GM23338 (cell line): ENCODE measurements at regions not wholly inside any gene's neighbourhood (a gene's known extent, or its start where the extent isn't known, plus 50 kb on each side); places are given as distances from the start of the nearest gene placed in this dataset.

Source experiments
- ATAC-seq: fragments of 200-7000 bp; cut with Tn5 transposase; 3 replicates; pipeline ENCODE4 v1.9.1; 2020
- DNase-seq: peaks from one replicate; pipeline ENCODE4 v3.0.0-alpha.2; 2015; ENCODE audit warnings: low spot score
- H2AFZ ChIP-seq: fragments of 200-600 bp; sonication (generic); 2 replicates; pipeline ENCODE4 v1.8.0; 2016; ENCODE audit warnings: antibody characterized with exemption, mild to moderate bottlenecking, moderate library complexity
- H3F3A ChIP-seq: fragments of 200-600 bp; sonication (generic); replicated peaks from 2 replicates; pipeline ENCODE4 v1.8.0; 2017; ENCODE audit warnings: antibody characterized with exemption, mixed run types, low read depth
- H3K27ac ChIP-seq: fragments of 200-600 bp; sonication (generic); 2 replicates; pipeline ENCODE4 v1.6.1; 2016; ENCODE audit warnings: low read depth
- H3K27me3 ChIP-seq: fragments of 200-600 bp; sonication (generic); 2 replicates; pipeline ENCODE4 v1.8.0; 2016; ENCODE audit warnings: mild to moderate bottlenecking, mixed run types, moderate library complexity; ENCODE audit not compliant: insufficient read depth
- H3K36me3 ChIP-seq: fragments of 200-600 bp; sonication (generic); 2 replicates; pipeline ENCODE4 v1.8.0; 2016; ENCODE audit warnings: mild to moderate bottlenecking; ENCODE audit not compliant: insufficient read depth
- H3K4me1 ChIP-seq: fragments of 200-600 bp; sonication (generic); 2 replicates; pipeline ENCODE4 v1.8.0; 2016; ENCODE audit warnings: mild to moderate bottlenecking, moderate library complexity; ENCODE audit not compliant: insufficient read depth
- H3K4me2 ChIP-seq: fragments of 200-600 bp; sonication (generic); 2 replicates; pipeline ENCODE4 v1.7.1; 2017; ENCODE audit warnings: mixed run types
- H3K4me3 ChIP-seq: fragments of 200-600 bp; sonication (generic); 2 replicates; pipeline ENCODE4 v1.6.1; 2016; ENCODE audit warnings: mixed run types
- H3K79me2 ChIP-seq: fragments of 200-600 bp; sonication (generic); replicated peaks from 2 replicates; pipeline ENCODE4 v1.8.0; 2017; ENCODE audit warnings: mild to moderate bottlenecking; ENCODE audit not compliant: insufficient read depth
- H3K9me2 ChIP-seq: fragments of 200-600 bp; sonication (generic); 2 replicates; pipeline ENCODE4 v1.8.0; 2017; ENCODE audit not compliant: insufficient read depth
- H4K20me1 ChIP-seq: fragments of 200-600 bp; sonication (generic); replicated peaks from 2 replicates; pipeline ENCODE4 v1.8.0; 2017; ENCODE audit warnings: mild to moderate bottlenecking; ENCODE audit not compliant: insufficient read depth
- H3K27ac Mint-ChIP-seq: 2 replicates; pipeline ENCODE4 v1.8.0; 2020; ENCODE audit warnings: inconsistent platforms, mild to moderate bottlenecking, moderate library complexity, mixed read lengths
- H3K27me3 Mint-ChIP-seq: 3 replicates; pipeline ENCODE4 v1.8.0; 2022; ENCODE audit warnings: low read depth, mild to moderate bottlenecking, moderate library complexity, mixed read lengths, inconsistent platforms; ENCODE audit not compliant: insufficient read depth, poor library complexity
- H3K36me3 Mint-ChIP-seq: 3 replicates; pipeline ENCODE4 v1.8.0; 2021; ENCODE audit warnings: low read depth, mild to moderate bottlenecking, inconsistent platforms, moderate library complexity, mixed read lengths
- H3K4me1 Mint-ChIP-seq: 3 replicates; pipeline ENCODE4 v1.8.0; 2020; ENCODE audit warnings: mild to moderate bottlenecking, inconsistent platforms, mixed read lengths
- H3K4me3 Mint-ChIP-seq: 3 replicates; pipeline ENCODE4 v1.8.0; 2021; ENCODE audit warnings: moderate library complexity, mild to moderate bottlenecking, inconsistent platforms, mixed read lengths
- H3K9me3 Mint-ChIP-seq: 3 replicates; pipeline ENCODE4 v1.8.0; 2020; ENCODE audit warnings: moderate library complexity, mild to moderate bottlenecking, inconsistent platforms, mixed read lengths
- CTCF ChIP-seq, 2 experiments: fragments of 200-600 bp in 1 of 2; sonication (generic) in 1 of 2; conservative IDR thresholded peaks; 2 replicates each; pipeline versions ENCODE4 v1.5.1 to v1.6.1; 2016 to 2017; ENCODE audit warnings: antibody characterized with exemption in 2 of 2, low read depth in 2 of 2, mild to moderate bottlenecking in 2 of 2, moderate library complexity in 1 of 2
- ETS1 ChIP-seq: IDR thresholded peaks from 2 replicates; pipeline ENCODE4 v1.6.1; 2016; ENCODE audit warnings: antibody characterized with exemption
- EZH2phosphoT487 ChIP-seq: fragments of 200-600 bp; sonication (generic); IDR thresholded peaks from one replicate; pipeline ENCODE4 v1.8.1; 2018; ENCODE audit warnings: antibody characterized with exemption; ENCODE audit not compliant: unreplicated experiment
- JUNB ChIP-seq: IDR thresholded peaks from one replicate; pipeline ENCODE4 v1.6.1; 2016; ENCODE audit warnings: antibody characterized with exemption; ENCODE audit not compliant: unreplicated experiment
- NANOG ChIP-seq: IDR thresholded peaks from 2 replicates; pipeline ENCODE4 v1.6.1; 2016; ENCODE audit warnings: antibody characterized with exemption, borderline replicate concordance
- POLR2AphosphoS5 ChIP-seq: IDR thresholded peaks from 2 replicates; pipeline ENCODE4 v1.6.1; 2016; ENCODE audit warnings: antibody characterized with exemption, low read depth
- REST ChIP-seq: IDR thresholded peaks from one replicate; pipeline ENCODE4 v1.6.1; 2018; ENCODE audit warnings: antibody characterized with exemption; ENCODE audit not compliant: unreplicated experiment
- STAT1 ChIP-seq: IDR thresholded peaks from one replicate; pipeline ENCODE4 v1.6.1; 2016; ENCODE audit warnings: antibody characterized with exemption; ENCODE audit not compliant: unreplicated experiment
- ZNF114 ChIP-seq: fragments of 250-450 bp; sonication (Bioruptor Pico); IDR thresholded peaks from 2 replicates; pipeline ENCODE4 v1.5.0; 2020; ENCODE audit warnings: mild to moderate bottlenecking, moderate library complexity
- ZNF462 ChIP-seq: fragments of 250-450 bp; sonication (Bioruptor Pico); IDR thresholded peaks from 2 replicates; pipeline ENCODE4 v1.5.0; 2020; ENCODE audit warnings: mild to moderate bottlenecking, moderate library complexity

DNA sequence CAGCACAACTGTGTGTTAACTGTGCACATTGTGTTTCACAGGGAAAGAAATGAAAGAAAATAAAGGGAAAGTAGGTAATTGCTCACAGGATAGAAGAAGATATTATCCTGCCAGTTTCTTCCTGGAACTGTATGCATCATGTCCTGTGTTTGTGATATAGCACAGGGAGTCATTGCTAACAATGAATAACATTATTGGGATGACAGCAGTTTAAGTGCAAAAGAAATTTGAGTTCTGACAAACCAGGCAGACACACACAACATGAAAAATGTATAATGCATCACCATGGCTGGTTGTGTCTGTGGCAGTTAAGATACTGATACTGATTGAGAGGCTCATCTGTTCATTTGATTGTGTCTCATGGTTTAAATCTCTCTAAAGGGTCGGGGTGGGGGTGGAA lies 145.4 kb downstream of the SPATA31D1 start:
- no peaks in the 10 kb centered on the region for H3K27me3 Mint-ChIP-seq
- H3K4me3 Mint-ChIP-seq: no peak overlapping the region
- H3K9me3 Mint-ChIP-seq: peaks cover 3% of the 10 kb centered on the region; the same call in 2 of the 3 replicates
- no peaks in the 10 kb centered on the region for H3K79me2 ChIP-seq
- DNase-seq: no peak
- no peak overlapping the region for H2AFZ ChIP-seq
- no peak for ATAC-seq
- H4K20me1 ChIP-seq: no peaks in the 10 kb centered on the region
- no peak overlapping the region for H3K4me2 ChIP-seq
- no peaks in the 10 kb centered on the region for H3F3A ChIP-seq
- no peaks in the 10 kb centered on the region for H3K27me3 ChIP-seq
- no peaks in the 10 kb centered on the region; the same call in 2 of the 3 replicates for H3K4me1 Mint-ChIP-seq
- H3K27ac ChIP-seq: no peak overlapping the region
- no peak overlapping the region for H3K4me3 ChIP-seq
- H3K9me2 ChIP-seq: peaks cover 6% of the 10 kb centered on the region
- H3K27ac Mint-ChIP-seq: no peak overlapping the region
- H3K36me3 Mint-ChIP-seq: peaks cover 5% of the 10 kb centered on the region; the same call in 2 of the 3 replicates
- H3K36me3 ChIP-seq: no peaks in the 10 kb centered on the region
- no peak for TF ChIP-seq NANOG
- no peaks in the 10 kb centered on the region for H3K4me1 ChIP-seq

- Mint-ChIP-seq H3K27ac (no peak overlapping the region), H3K9me3 (peaks cover 3% of the 10 kb centered on the region; the same call in 2 of the 3 replicates), H3K36me3 (peaks cover 5% of the 10 kb centered on the region; the same call in 2 of the 3 replicates), H3K4me1 (no peaks in the 10 kb centered on the region; the same call in 2 of the 3 replicates), H3K27me3 (no peaks in the 10 kb centered on the region), H3K4me3 (no peak overlapping the region)
- Histone ChIP-seq H3K27ac (no peak overlapping the region), H3K36me3 (no peaks in the 10 kb centered on the region), H3K79me2 (no peaks in the 10 kb centered on the region), H4K20me1 (no peaks in the 10 kb centered on the region), H3K9me2 (peaks cover 6% of the 10 kb centered on the region), H3K27me3 (no peaks in the 10 kb centered on the region), H3F3A (no peaks in the 10 kb centered on the region), H3K4me1 (no peaks in the 10 kb centered on the region), H3K4me2 (no peak overlapping the region), H3K4me3 (no peak overlapping the region), H2AFZ (no peak overlapping the region)
- ATAC-seq: no peak
- no peak for DNase-seq
- no peak for TF ChIP-seq ZNF114 (CRISPR knock-in tag)
- TF ChIP-seq POLR2AphosphoS5: no peak
- no peak for TF ChIP-seq JUNB
- no peak for TF ChIP-seq CTCF (conservative IDR thresholded peaks at IDR 0.05; ENCODE audit: low read depth in 2 of 2)
- no peak for TF ChIP-seq STAT1
- no peak for TF ChIP-seq REST
- no peak for TF ChIP-seq EZH2phosphoT487
- no peak for TF ChIP-seq NANOG
- no peak for TF ChIP-seq ZNF462 (CRISPR knock-in tag)
- TF ChIP-seq ETS1: no peak
These were observed 146.5 kb downstream of the SPATA31D1 start for GRCh38 chr9:82135106-82135505.
